WTC11 (cell line): ENCODE measurements at regions not wholly inside any gene's neighbourhood (a gene's known extent, or its start where the extent isn't known, plus 50 kb on each side); places are given as distances from the start of the nearest gene placed in this dataset.

Experiments
- ELF4 ChIP-seq: sonication (generic); formaldehyde crosslinking; IDR thresholded peaks from 2 replicates; pipeline ENCODE4 v1.8.1; 2022; ENCODE audit warnings: low read depth, mild to moderate bottlenecking, moderate library complexity, missing genetic modification reagents
- ETV6 ChIP-seq: sonication (generic); formaldehyde crosslinking; IDR thresholded peaks from 2 replicates; pipeline ENCODE4 v1.8.1; 2022; ENCODE audit warnings: mild to moderate bottlenecking, missing genetic modification reagents
- IRF2 ChIP-seq: sonication (generic); formaldehyde crosslinking; IDR thresholded peaks from 2 replicates; pipeline ENCODE4 v1.8.0; 2022; ENCODE audit warnings: low read depth, missing genetic modification reagents, borderline replicate concordance
- RELA ChIP-seq: sonication (generic); formaldehyde crosslinking; IDR thresholded peaks from 2 replicates; pipeline ENCODE4 v1.8.1; 2022; ENCODE audit warnings: missing genetic modification reagents, mild to moderate bottlenecking, borderline replicate concordance
- SMAD3 ChIP-seq: sonication (generic); formaldehyde crosslinking; IDR thresholded peaks from 2 replicates; pipeline ENCODE4 v1.8.0; 2022; ENCODE audit warnings: missing genetic modification reagents, mild to moderate bottlenecking, borderline replicate concordance
- TCF7 ChIP-seq: sonication (generic); formaldehyde crosslinking; IDR thresholded peaks from 2 replicates; pipeline ENCODE4 v1.8.0; 2022; ENCODE audit warnings: mild to moderate bottlenecking, low read depth, missing genetic modification reagents, moderate library complexity
- ZNF138 ChIP-seq: sonication (generic); formaldehyde crosslinking; conservative IDR thresholded peaks from 2 replicates; pipeline ENCODE4 v1.8.1; 2022; ENCODE audit warnings: mild to moderate bottlenecking, moderate library complexity, missing genetic modification reagents
- TF ChIP-seq, protein P1 (sequence below): fragments of 200-600 bp; IDR thresholded peaks from 2 replicates; pipeline ENCODE4 v1.8.0; 2022; ENCODE audit warnings: antibody characterized with exemption
- TF ChIP-seq, protein P2 (sequence below): sonication (generic); formaldehyde crosslinking; conservative IDR thresholded peaks from 2 replicates; pipeline ENCODE4 v1.8.1; 2022; ENCODE audit warnings: mild to moderate bottlenecking, missing genetic modification reagents
- TF ChIP-seq, protein P3 (sequence below): sonication (generic); formaldehyde crosslinking; IDR thresholded peaks from 2 replicates; pipeline ENCODE4 v1.8.1; 2023; ENCODE audit warnings: mild to moderate bottlenecking, missing genetic modification reagents, moderate library complexity
- TF ChIP-seq, protein P4 (sequence below): sonication (generic); formaldehyde crosslinking; IDR thresholded peaks from 2 replicates; pipeline ENCODE4 v1.8.0; 2022; ENCODE audit warnings: mild to moderate bottlenecking, missing genetic modification reagents

DNA sequence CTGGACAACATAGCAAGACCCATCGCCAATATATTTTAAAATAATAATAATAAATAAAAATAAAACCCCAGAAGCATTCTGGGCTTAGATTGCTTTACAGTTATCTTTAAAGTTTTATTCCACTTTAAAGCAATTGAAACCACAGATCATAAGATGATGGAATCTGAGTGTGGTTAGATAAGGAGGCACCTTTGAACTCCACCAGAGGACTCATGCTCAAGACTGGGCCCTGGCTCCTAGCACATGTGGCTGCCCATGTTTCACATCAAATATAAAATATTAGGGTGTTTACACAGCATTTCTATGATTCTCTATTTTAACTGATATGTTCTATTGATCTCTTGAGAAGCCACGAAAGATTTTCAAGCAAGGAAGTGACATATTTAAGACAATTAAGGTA lies 52.6 kb upstream of the BBS12 start:
- TF ChIP-seq, protein P1, sequence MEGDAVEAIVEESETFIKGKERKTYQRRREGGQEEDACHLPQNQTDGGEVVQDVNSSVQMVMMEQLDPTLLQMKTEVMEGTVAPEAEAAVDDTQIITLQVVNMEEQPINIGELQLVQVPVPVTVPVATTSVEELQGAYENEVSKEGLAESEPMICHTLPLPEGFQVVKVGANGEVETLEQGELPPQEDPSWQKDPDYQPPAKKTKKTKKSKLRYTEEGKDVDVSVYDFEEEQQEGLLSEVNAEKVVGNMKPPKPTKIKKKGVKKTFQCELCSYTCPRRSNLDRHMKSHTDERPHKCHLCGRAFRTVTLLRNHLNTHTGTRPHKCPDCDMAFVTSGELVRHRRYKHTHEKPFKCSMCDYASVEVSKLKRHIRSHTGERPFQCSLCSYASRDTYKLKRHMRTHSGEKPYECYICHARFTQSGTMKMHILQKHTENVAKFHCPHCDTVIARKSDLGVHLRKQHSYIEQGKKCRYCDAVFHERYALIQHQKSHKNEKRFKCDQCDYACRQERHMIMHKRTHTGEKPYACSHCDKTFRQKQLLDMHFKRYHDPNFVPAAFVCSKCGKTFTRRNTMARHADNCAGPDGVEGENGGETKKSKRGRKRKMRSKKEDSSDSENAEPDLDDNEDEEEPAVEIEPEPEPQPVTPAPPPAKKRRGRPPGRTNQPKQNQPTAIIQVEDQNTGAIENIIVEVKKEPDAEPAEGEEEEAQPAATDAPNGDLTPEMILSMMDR = no peak
- TF ChIP-seq ZNF138 (CRISPR knock-in tag) = no peak
- TF ChIP-seq TCF7 (CRISPR knock-in tag) = no peak
- TF ChIP-seq IRF2 = no peak
- no peak for TF ChIP-seq RELA (CRISPR knock-in tag)
- TF ChIP-seq, protein P2, sequence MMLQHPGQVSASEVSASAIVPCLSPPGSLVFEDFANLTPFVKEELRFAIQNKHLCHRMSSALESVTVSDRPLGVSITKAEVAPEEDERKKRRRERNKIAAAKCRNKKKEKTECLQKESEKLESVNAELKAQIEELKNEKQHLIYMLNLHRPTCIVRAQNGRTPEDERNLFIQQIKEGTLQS (CRISPR knock-in tag) = no peak
- no peak for TF ChIP-seq SMAD3 (CRISPR knock-in tag)
- TF ChIP-seq, protein P3, sequence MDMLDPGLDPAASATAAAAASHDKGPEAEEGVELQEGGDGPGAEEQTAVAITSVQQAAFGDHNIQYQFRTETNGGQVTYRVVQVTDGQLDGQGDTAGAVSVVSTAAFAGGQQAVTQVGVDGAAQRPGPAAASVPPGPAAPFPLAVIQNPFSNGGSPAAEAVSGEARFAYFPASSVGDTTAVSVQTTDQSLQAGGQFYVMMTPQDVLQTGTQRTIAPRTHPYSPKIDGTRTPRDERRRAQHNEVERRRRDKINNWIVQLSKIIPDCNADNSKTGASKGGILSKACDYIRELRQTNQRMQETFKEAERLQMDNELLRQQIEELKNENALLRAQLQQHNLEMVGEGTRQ = no peak
- TF ChIP-seq, protein P4, sequence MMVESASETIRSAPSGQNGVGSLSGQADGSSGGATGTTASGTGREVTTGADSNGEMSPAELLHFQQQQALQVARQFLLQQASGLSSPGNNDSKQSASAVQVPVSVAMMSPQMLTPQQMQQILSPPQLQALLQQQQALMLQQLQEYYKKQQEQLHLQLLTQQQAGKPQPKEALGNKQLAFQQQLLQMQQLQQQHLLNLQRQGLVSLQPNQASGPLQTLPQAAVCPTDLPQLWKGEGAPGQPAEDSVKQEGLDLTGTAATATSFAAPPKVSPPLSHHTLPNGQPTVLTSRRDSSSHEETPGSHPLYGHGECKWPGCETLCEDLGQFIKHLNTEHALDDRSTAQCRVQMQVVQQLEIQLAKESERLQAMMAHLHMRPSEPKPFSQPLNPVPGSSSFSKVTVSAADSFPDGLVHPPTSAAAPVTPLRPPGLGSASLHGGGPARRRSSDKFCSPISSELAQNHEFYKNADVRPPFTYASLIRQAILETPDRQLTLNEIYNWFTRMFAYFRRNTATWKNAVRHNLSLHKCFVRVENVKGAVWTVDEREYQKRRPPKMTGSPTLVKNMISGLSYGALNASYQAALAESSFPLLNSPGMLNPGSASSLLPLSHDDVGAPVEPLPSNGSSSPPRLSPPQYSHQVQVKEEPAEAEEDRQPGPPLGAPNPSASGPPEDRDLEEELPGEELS = no peak
- no peak for TF ChIP-seq ETV6 (CRISPR knock-in tag)
- TF ChIP-seq ELF4 (CRISPR knock-in tag) = no peak
